Liver (tissue), 7 donors: ENCODE measurements at regions not wholly inside any gene's neighbourhood (a gene's known extent, or its start where the extent isn't known, plus 50 kb on each side); places are given as distances from the start of the nearest gene placed in this dataset.

Experiments used
- DNase-seq: peaks from one replicate; pipeline ENCODE4 v3.0.0-alpha.2; 2017; ENCODE audit warnings: low spot score
- H3K27ac ChIP-seq, 2 donors: one replicate each; pipeline ENCODE4 v1.7.0; 2013; ENCODE audit warnings: inconsistent platforms in 2 of 2, low read length in 2 of 2, control low read depth in 1 of 2, low read depth in 1 of 2, mild to moderate bottlenecking in 1 of 2
- H3K27me3 ChIP-seq, 4 donors: one replicate each; pipeline versions ENCODE4 v1.6.1 to v1.7.0; 2013; ENCODE audit warnings: low read length in 3 of 4, inconsistent platforms in 1 of 4, mild to moderate bottlenecking in 1 of 4, moderate library complexity in 1 of 4; ENCODE audit not compliant: control insufficient read depth in 4 of 4, insufficient read depth in 4 of 4
- H3K36me3 ChIP-seq, 4 donors: one replicate each; pipeline versions ENCODE4 v1.6.1 to v1.7.0; 2013; ENCODE audit warnings: low read length in 3 of 4, mild to moderate bottlenecking in 3 of 4, low read depth in 1 of 4, moderate library complexity in 1 of 4; ENCODE audit not compliant: control insufficient read depth in 4 of 4, insufficient read depth in 3 of 4
- H3K4me1 ChIP-seq, 4 donors: one replicate each; pipeline versions ENCODE4 v1.6.1 to v1.7.0; 2013; ENCODE audit warnings: low read length in 3 of 4, mild to moderate bottlenecking in 3 of 4, moderate library complexity in 1 of 4; ENCODE audit not compliant: control insufficient read depth in 4 of 4, insufficient read depth in 4 of 4
- H3K4me3 ChIP-seq, 3 donors: one replicate each; pipeline versions ENCODE4 v1.6.1 to v1.7.0; 2013; ENCODE audit warnings: low read length in 3 of 3, control low read depth in 1 of 3, low read depth in 1 of 3, mild to moderate bottlenecking in 1 of 3
- H3K9ac ChIP-seq, 2 donors: one replicate each; pipeline ENCODE4 v1.7.0; 2013; ENCODE audit warnings: low read length in 2 of 2, mild to moderate bottlenecking in 2 of 2, moderate library complexity in 2 of 2, control low read depth in 1 of 2, low read depth in 1 of 2
- H3K9me3 ChIP-seq, 4 donors: one replicate each; pipeline versions ENCODE4 v1.6.1 to v1.7.0; 2013; ENCODE audit warnings: low read length in 3 of 4; ENCODE audit not compliant: control insufficient read depth in 4 of 4
- ATF3 ChIP-seq: IDR thresholded peaks from 2 replicates; pipeline ENCODE4 v1.6.1; 2016; ENCODE audit warnings: antibody characterized with exemption
- CTCF ChIP-seq: fragments of 150-350 bp; IDR thresholded peaks from 2 replicates; pipeline ENCODE4 v1.5.1; 2017; ENCODE audit warnings: improper control_type of control experiment, low read depth, low read length; ENCODE audit not compliant: missing input control
- EGR1 ChIP-seq, 2 donors: IDR thresholded peaks; 2 replicates each; pipeline ENCODE4 v1.6.1; 2016 to 2018; ENCODE audit warnings: antibody characterized with exemption in 2 of 2, low read depth in 2 of 2
- FOXA1 ChIP-seq: IDR thresholded peaks from 2 replicates; pipeline ENCODE4 v1.6.1; 2016; ENCODE audit warnings: antibody characterized with exemption
- FOXA2 ChIP-seq: IDR thresholded peaks from 2 replicates; pipeline ENCODE4 v1.6.1; 2016; ENCODE audit warnings: antibody characterized with exemption
- GABPA ChIP-seq, 2 donors: IDR thresholded peaks in 1 of 2; conservative IDR thresholded peaks in 1 of 2; 2 replicates each; pipeline ENCODE4 v1.6.1; 2016; ENCODE audit warnings: antibody characterized with exemption in 2 of 2, mild to moderate bottlenecking in 1 of 2, moderate library complexity in 1 of 2
- HNF4A ChIP-seq, 2 donors: conservative IDR thresholded peaks; 2 replicates each; pipeline ENCODE4 v1.6.1; 2016; ENCODE audit warnings: antibody characterized with exemption in 2 of 2, mild to moderate bottlenecking in 2 of 2
- HNF4G ChIP-seq: IDR thresholded peaks from 2 replicates; pipeline ENCODE4 v1.6.1; 2016; ENCODE audit warnings: antibody characterized with exemption
- JUND ChIP-seq, 2 donors: IDR thresholded peaks; 2 replicates each; pipeline ENCODE4 v1.6.1; 2016; ENCODE audit warnings: antibody characterized with exemption in 2 of 2
- MAX ChIP-seq: IDR thresholded peaks from 2 replicates; pipeline ENCODE4 v1.6.1; 2016; ENCODE audit warnings: antibody characterized with exemption
- NR2F2 ChIP-seq: IDR thresholded peaks from 2 replicates; pipeline ENCODE4 v1.6.1; 2016; ENCODE audit warnings: antibody characterized with exemption
- RAD21 ChIP-seq, 2 donors: IDR thresholded peaks; 2 replicates each; pipeline ENCODE4 v1.6.1; 2016; ENCODE audit warnings: antibody characterized with exemption in 2 of 2, mild to moderate bottlenecking in 2 of 2
- REST ChIP-seq: IDR thresholded peaks from 2 replicates; pipeline ENCODE4 v1.6.1; 2016; ENCODE audit warnings: antibody characterized with exemption, mild to moderate bottlenecking
- RXRA ChIP-seq, 2 donors: IDR thresholded peaks; 2 replicates each; pipeline ENCODE4 v1.6.1; 2017 to 2018; ENCODE audit warnings: antibody characterized with exemption in 2 of 2, mild to moderate bottlenecking in 1 of 2
- SP1 ChIP-seq: IDR thresholded peaks from 2 replicates; pipeline ENCODE4 v1.6.1; 2018; ENCODE audit warnings: antibody characterized with exemption, mild to moderate bottlenecking
- ZBTB33 ChIP-seq: IDR thresholded peaks from 2 replicates; pipeline ENCODE4 v1.6.1; 2016; ENCODE audit warnings: antibody characterized with exemption
- donor health status: healthy.
- donor health status: healthy.
- donor health status: healthy.
- donor health status: healthy.

GRCh38 chr5:52181403-52181802 is 606.3 kb upstream of the ITGA1 start (continued):
- no peak for TF ChIP-seq CTCF
- TF ChIP-seq RAD21 (IDR thresholded peaks at IDR 0.05): no peak
- TF ChIP-seq NR2F2: no peak
- no peak for TF ChIP-seq FOXA1
- no peak for TF ChIP-seq GABPA (IDR thresholded peaks at IDR 0.05 in 1 of 2, conservative IDR thresholded peaks at IDR 0.05 in 1 of 2)
- no peak for TF ChIP-seq EGR1 (IDR thresholded peaks at IDR 0.05; ENCODE audit: low read depth in 2 of 2)
- no peak for TF ChIP-seq HNF4G
- TF ChIP-seq MAX: no peak
- TF ChIP-seq HNF4A (conservative IDR thresholded peaks at IDR 0.05): no peak
- no peak for TF ChIP-seq SP1

- Histone ChIP-seq H3K27me3 (no peaks in the 10 kb centered on the region), H3K4me1 (no peaks in the 10 kb centered on the region), H3K4me3 (no peak overlapping the region), H3K9ac (no peak overlapping the region), H3K36me3 (no peaks in the 10 kb centered on the region), H3K27ac (no peak overlapping the region), H3K9me3 (no peaks in the 10 kb centered on the region)
- DNase-seq: no peak
- TF ChIP-seq GABPA (IDR thresholded peaks at IDR 0.05 in 1 of 2, conservative IDR thresholded peaks at IDR 0.05 in 1 of 2): no peak
- TF ChIP-seq EGR1 (IDR thresholded peaks at IDR 0.05; ENCODE audit: low read depth in 2 of 2): no peak
- TF ChIP-seq ZBTB33: no peak
- TF ChIP-seq REST: no peak
- no peak for TF ChIP-seq CTCF
- no peak for TF ChIP-seq ATF3
- TF ChIP-seq FOXA1: no peak
- TF ChIP-seq NR2F2: no peak
- TF ChIP-seq HNF4G: no peak
- TF ChIP-seq RAD21 (IDR thresholded peaks at IDR 0.05): no peak
- no peak for TF ChIP-seq SP1
- no peak for TF ChIP-seq JUND (IDR thresholded peaks at IDR 0.05)
- TF ChIP-seq RXRA (IDR thresholded peaks at IDR 0.05): no peak
- TF ChIP-seq FOXA2: no peak
Observed at GRCh38 chr5:52190737-52191136, 597.0 kb upstream of the ITGA1 start.
